Activated CD4-positive, alpha-beta memory T cell treated with anti-CD3 and anti-CD28 coated beads for 36 hours (primary cell): ENCODE measurements at regions not wholly inside any gene's neighbourhood (a gene's known extent, or its start where the extent isn't known, plus 50 kb on each side); places are given as distances from the start of the nearest gene placed in this dataset.
A peak's percentile ranks its signal among the peaks of the same experiment; 100 is the strongest.

Source experiments
- CTCF ChIA-PET: fragments of 350-600 bp; sonication (Branson Sonifier 250); formaldehyde crosslinking; loops from one replicate; lab custom pipeline; 2021; ENCODE audit warnings: antibody characterized with exemption, inconsistent platforms; lab: Charles Lee
- POLR2A ChIA-PET: fragments of 350-600 bp; sonication (Branson Sonifier 250); formaldehyde crosslinking; loops from one replicate; lab custom pipeline; 2021; ENCODE audit warnings: antibody characterized with exemption; lab: Charles Lee
- DNase-seq: peaks from one replicate; pipeline ENCODE4 v3.0.0-alpha.2; 2020
- H3K27ac Mint-ChIP-seq: one replicate; pipeline ENCODE4 v1.8.0; 2021; ENCODE audit warnings: mixed read lengths
- H3K27me3 Mint-ChIP-seq: one replicate; pipeline ENCODE4 v1.8.0; 2021; ENCODE audit warnings: mixed read lengths
- H3K36me3 Mint-ChIP-seq: one replicate; pipeline ENCODE4 v1.8.0; 2021; ENCODE audit warnings: mixed read lengths
- H3K4me1 Mint-ChIP-seq: one replicate; pipeline ENCODE4 v1.8.0; 2021; ENCODE audit warnings: low read depth, mixed read lengths
- H3K4me3 Mint-ChIP-seq: one replicate; pipeline ENCODE4 v1.8.0; 2021; ENCODE audit warnings: mild to moderate bottlenecking, mixed read lengths
- H3K9me3 Mint-ChIP-seq: one replicate; pipeline ENCODE4 v1.8.0; 2021; ENCODE audit warnings: mixed read lengths
- intact Hi-C: fragments of 100-400 bp; cut with micrococcal nuclease; formaldehyde crosslinking; loops from one replicate; pipeline ENCODE4 v1.15.1; 2023

DNA sequence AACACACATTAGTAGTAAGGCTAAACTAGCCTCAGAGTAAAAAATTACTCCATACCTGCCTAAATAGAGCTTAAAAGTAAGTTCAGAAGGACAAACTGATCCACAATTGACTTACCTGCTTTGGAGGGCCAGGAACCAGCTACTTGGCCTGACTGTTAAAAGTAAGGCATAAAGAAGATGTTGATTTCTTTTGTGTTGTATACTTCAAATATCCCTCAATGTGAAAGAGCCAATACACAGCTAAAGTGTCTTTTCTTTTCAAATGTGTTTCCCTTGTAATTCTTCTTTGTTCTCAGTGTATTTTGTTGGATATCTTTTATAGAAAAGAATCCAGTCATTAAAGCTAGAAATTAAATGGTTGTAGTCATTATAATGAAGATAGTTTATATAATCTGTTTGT lies 171.1 kb downstream of the TANC2 start:
- POLR2A ChIA-PET, result no interaction called here
- intact Hi-C loops, result no loop called here
- H3K4me1 Mint-ChIP-seq, result no peaks in the 10 kb centered on the region
- H3K9me3 Mint-ChIP-seq, result no peaks in the 10 kb centered on the region
- H3K27ac Mint-ChIP-seq, result no peak overlapping the region
- CTCF ChIA-PET, result no interaction called here
- no peaks in the 10 kb centered on the region for H3K27me3 Mint-ChIP-seq
- no peak overlapping the region for H3K4me3 Mint-ChIP-seq
- no peaks in the 10 kb centered on the region for H3K36me3 Mint-ChIP-seq
- DNase-seq, result no peak

DNA sequence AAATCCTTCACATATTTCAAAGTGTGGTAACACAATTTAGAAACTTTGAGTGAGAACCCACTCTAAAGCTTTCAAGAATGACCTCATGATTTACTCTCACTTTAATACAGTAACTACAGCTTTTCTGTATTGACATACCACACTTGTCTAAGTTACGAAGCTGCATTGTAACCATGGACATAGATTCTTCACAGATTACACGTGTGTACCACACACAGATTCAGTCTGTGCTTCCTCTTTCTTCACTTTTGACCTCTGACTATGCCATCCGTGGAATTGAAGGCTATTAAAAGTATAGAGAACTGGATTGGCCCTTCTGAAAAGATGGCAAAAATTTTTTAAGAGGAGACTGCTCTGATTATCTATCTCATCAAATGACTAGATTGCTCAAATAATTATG lies 172.7 kb downstream of the TANC2 start:
- Mint-ChIP-seq H3K36me3 (no peaks in the 10 kb centered on the region), H3K27me3 (no peaks in the 10 kb centered on the region), H3K4me1 (no peaks in the 10 kb centered on the region), H3K4me3 (no peak overlapping the region), H3K9me3 (no peaks in the 10 kb centered on the region), H3K27ac (no peak overlapping the region)
- CTCF ChIA-PET, result no interaction called here
- POLR2A ChIA-PET, result no interaction called here
- intact Hi-C loops, result no loop called here
- DNase-seq, result no peak

DNA sequence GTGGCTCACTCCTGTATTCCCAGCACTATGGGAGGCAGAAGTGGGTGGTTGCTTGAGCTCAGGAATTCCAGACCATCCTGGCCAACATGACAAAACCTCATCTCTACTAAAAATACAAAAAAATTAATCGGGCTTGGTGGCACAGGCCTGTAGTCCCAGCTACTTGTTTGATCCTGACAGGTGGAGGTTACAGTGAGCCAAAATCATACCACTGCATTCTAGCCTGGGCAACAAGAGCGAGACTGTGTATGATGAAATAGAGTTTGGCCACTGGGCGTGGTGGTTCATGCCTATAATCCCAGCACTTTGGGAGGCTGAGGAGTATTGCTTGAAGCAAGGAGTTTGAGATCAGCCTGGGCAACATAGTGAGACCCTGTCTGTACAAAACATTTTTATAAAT lies 173.3 kb downstream of the TANC2 start:
- Mint-ChIP-seq H3K4me1 (no peaks in the 10 kb centered on the region), H3K9me3 (no peaks in the 10 kb centered on the region), H3K4me3 (no peak overlapping the region), H3K27me3 (no peaks in the 10 kb centered on the region), H3K36me3 (no peaks in the 10 kb centered on the region), H3K27ac (no peak overlapping the region)
- intact Hi-C loops, result no loop called here
- no peak for DNase-seq
- CTCF ChIA-PET, result no interaction called here
- POLR2A ChIA-PET, result no interaction called here

DNA sequence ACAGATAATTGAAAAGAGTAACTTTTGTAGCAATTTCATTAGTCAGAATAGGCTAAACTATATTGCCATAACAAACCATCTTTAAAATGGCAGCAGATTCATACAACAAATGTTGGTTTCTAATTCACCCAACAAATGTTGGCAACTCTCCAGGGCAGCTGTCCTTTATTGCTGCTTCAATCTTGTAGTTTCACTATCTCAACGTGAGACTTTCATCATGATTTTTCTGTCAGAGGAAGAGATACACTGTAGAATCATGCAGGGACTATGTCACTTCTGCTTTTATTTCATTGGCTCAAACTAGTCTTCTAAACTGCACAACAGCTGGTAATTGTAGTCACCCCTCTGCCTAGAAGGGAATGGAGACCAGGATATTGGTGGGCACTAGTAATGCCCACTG lies 174.2 kb downstream of the TANC2 start:
- H3K36me3 Mint-ChIP-seq, result no peaks in the 10 kb centered on the region
- H3K27ac Mint-ChIP-seq, result no peak overlapping the region
- no peak overlapping the region for H3K4me3 Mint-ChIP-seq
- peak; percentile 13 for DNase-seq
- no peaks in the 10 kb centered on the region for H3K27me3 Mint-ChIP-seq
- H3K9me3 Mint-ChIP-seq, result no peaks in the 10 kb centered on the region
- CTCF ChIA-PET, result no interaction called here
- POLR2A ChIA-PET, result no interaction called here
- H3K4me1 Mint-ChIP-seq, result no peaks in the 10 kb centered on the region
- intact Hi-C loops, result no loop called here

DNA sequence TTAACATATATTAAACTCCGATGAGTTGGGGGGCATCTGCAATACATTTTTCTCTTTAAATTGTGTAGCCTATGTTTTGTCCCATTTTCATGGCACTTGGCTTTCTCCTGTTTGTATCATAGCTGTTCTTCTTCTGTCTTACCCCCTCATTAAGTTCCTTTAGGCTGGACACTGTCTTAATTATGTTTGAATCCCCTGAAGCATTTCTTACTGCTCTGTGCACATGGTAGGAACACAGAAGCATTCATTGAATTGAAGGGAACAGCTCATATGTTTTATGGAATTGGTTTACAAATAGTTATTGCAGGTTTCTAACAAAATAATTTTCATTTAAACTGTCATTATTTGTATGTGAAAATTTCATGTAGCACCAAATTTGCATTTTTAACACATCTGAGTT lies 176.8 kb downstream of the TANC2 start:
- DNase-seq, result no peak
- Mint-ChIP-seq H3K4me3 (no peak overlapping the region), H3K27ac (no peak overlapping the region), H3K4me1 (no peaks in the 10 kb centered on the region), H3K9me3 (no peaks in the 10 kb centered on the region), H3K36me3 (no peaks in the 10 kb centered on the region), H3K27me3 (no peaks in the 10 kb centered on the region)
- CTCF ChIA-PET, result no interaction called here
- intact Hi-C loops, result no loop called here
- POLR2A ChIA-PET, result no interaction called here

DNA sequence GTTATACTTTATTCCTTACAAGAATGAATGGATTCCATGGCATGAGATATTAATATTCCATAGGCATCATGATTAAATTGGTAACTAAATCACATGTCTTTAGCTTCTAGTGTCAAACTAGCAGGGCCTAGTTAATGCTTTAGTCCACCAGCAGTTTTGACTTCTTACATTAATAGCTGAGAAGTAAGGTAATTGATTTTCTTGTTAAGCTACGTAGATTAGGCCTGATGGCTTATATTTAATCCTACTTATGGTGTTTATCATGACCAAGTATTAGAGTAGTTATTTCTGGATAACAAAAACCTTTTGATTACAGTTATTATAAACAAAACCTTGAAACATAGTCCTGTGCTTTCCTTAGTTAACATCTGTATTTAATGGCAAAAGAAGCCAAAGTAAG lies 184.5 kb downstream of the TANC2 start:
- Mint-ChIP-seq H3K4me3 (no peak overlapping the region), H3K4me1 (peaks cover 9% of the 10 kb centered on the region), H3K9me3 (no peaks in the 10 kb centered on the region), H3K27me3 (no peaks in the 10 kb centered on the region), H3K36me3 (no peaks in the 10 kb centered on the region), H3K27ac (no peak overlapping the region)
- no peak for DNase-seq
- ChIA-PET CTCF (no interaction called here), POLR2A (no interaction called here)
- intact Hi-C loops, result no loop called here

DNA sequence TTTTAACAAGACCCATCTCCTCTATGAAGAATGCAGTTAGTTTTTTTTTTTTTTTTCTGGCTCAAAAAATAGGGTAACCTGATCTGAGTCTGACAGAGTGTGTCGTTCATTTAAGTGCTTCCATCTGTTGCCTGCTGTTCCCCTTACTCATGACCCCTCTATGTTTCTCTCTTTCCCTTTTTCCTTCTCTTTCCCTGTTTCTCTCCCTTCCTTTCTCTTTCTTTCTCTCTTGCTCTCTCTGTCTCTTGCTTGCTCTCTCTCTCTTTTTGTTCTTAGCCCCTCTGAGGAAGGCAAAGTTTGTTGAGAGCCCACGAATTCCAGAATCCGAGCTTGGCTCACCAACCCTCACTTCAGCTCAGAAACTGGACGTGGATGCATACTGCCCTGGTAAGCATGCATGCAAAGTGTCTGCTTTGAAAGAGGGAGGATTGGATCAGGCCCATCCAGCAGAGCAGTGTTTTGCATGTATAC lies 185.0 kb downstream of the TANC2 start:
- intact Hi-C loops, result no loop called here
- H3K4me1 Mint-ChIP-seq, result peaks cover 9% of the 10 kb centered on the region
- ChIA-PET CTCF (no interaction called here), POLR2A (no interaction called here)
- no peaks in the 10 kb centered on the region for H3K9me3 Mint-ChIP-seq
- H3K27me3 Mint-ChIP-seq, result no peaks in the 10 kb centered on the region
- H3K4me3 Mint-ChIP-seq, result no peak overlapping the region
- no peaks in the 10 kb centered on the region for H3K36me3 Mint-ChIP-seq
- DNase-seq, result no peak
- no peak overlapping the region for H3K27ac Mint-ChIP-seq

DNA sequence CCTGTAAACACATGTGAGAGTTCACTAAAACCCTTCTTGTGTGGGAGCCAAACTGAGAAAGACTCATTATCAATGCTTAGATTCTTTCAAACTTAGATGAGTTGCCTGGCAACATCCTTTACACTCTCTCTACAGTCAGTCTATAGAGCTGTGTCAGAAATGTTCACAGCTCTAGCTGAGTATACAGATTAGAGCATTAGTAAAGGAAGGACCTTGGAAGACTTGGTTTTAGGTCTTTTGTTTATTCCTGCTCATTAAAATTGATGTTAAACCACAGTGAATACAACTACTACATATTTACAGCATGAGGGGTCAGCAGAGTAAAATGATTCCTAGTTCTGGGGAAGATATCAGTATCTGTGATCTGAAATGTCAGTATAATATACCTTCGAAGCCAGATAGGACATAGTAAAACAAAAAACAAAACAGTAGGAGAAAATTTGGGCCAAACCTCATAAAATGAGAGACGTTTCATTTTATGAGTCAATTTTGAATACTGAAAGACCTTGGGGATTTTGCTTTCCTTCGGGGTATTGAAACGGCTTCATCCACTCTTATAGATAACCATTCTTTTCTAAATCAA lies 186.0 kb downstream of the TANC2 start:
- H3K27ac Mint-ChIP-seq, result no peak overlapping the region
- peaks cover 9% of the 10 kb centered on the region for H3K4me1 Mint-ChIP-seq
- intact Hi-C loops, result no loop called here
- ChIA-PET POLR2A (no interaction called here), CTCF (no interaction called here)
- H3K4me3 Mint-ChIP-seq, result no peak overlapping the region
- no peaks in the 10 kb centered on the region for H3K36me3 Mint-ChIP-seq
- no peak for DNase-seq
- no peaks in the 10 kb centered on the region for H3K9me3 Mint-ChIP-seq
- no peaks in the 10 kb centered on the region for H3K27me3 Mint-ChIP-seq

DNA sequence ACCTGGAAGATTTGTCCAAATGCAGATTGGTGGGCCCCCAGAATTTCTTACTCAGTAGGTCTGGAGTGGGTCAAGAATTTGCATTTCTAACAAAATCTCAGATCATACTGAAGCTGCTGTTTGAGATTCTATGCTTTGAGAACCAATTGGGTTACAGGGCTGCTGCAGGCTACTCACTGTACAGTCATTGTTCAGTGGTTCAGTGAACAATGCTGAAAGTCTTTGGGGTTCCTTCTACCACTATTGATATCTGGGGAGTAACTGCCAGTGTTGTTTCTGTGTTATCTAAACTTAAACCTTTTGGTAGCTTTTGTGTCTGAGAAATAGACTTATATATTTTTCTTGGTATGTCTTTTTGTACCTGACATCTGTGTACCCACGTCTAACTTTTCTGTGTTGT lies 187.5 kb downstream of the TANC2 start:
- Mint-ChIP-seq H3K27me3 (no peaks in the 10 kb centered on the region), H3K36me3 (no peaks in the 10 kb centered on the region), H3K4me1 (peaks cover 9% of the 10 kb centered on the region), H3K4me3 (no peak overlapping the region), H3K27ac (no peak overlapping the region), H3K9me3 (no peaks in the 10 kb centered on the region)
- no peak for DNase-seq
- intact Hi-C loops, result no loop called here
- CTCF ChIA-PET, result no interaction called here
- POLR2A ChIA-PET, result no interaction called here

DNA sequence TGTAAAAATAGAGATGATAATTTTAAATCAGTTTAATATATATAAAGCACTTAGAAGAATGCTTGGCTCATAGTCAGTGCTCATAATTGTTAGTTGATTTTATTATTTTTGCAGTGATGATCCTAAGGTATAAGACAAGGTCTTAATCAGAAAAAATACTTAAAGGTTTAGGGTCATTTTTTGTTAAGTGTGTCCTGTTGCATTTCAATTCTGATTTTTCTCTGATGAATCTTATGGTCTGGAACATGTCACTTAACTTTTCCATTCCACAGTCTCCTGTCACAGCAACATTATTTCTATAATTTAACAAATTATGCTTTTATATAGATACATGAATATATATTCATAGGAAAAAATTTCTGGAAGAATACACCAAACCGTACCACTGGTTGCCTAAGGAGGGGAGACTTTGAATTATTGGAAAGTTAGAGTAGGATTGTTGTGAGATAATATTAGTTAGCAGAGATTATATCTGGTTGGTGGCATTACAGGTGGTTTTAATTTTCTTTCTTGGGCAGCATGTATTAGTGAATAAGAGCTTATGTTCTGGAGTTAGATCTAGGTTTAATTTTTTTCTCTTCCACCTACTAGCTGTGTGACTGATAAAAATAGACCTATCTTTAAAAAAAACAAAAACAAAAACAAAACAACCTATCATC lies 188.7 kb downstream of the TANC2 start:
- intact Hi-C loops, result no loop called here
- no peaks in the 10 kb centered on the region for H3K27me3 Mint-ChIP-seq
- H3K27ac Mint-ChIP-seq, result no peak overlapping the region
- ChIA-PET POLR2A (no interaction called here), CTCF (interaction anchor here (0.6 kb wide), 1 partner anchor 202 kb away, joined by 3 read pairs; no protein-coding TSS in a partner anchor)
- peaks cover 9% of the 10 kb centered on the region for H3K4me1 Mint-ChIP-seq
- H3K4me3 Mint-ChIP-seq, result no peak overlapping the region
- DNase-seq, result no peak
- no peaks in the 10 kb centered on the region for H3K9me3 Mint-ChIP-seq
- no peaks in the 10 kb centered on the region for H3K36me3 Mint-ChIP-seq

DNA sequence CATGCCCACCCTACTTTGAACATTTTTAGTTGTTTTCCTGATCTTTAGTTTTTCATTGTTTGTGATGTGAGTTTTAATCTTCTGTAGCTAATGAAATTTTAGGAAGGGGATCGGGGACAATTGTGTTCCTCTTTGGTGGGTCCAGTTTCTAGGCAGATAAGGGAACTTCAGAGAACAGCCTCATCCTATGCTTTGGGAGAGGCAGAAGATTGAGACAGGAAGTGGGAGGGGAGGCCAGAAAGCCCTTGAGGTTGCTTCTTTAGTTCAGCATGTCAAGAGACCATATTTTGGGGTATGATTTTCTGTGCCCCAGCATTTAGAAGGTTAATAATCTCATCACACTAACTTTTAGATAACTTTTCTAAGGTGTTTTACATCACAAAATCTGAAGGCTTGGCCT lies 191.0 kb downstream of the TANC2 start:
- intact Hi-C loops, result no loop called here
- CTCF ChIA-PET, result no interaction called here
- POLR2A ChIA-PET, result no interaction called here
- H3K27ac Mint-ChIP-seq, result no peak overlapping the region
- H3K4me3 Mint-ChIP-seq, result no peak overlapping the region
- H3K4me1 Mint-ChIP-seq, result peaks cover 8% of the 10 kb centered on the region
- no peaks in the 10 kb centered on the region for H3K27me3 Mint-ChIP-seq
- no peak for DNase-seq
- H3K36me3 Mint-ChIP-seq, result no peaks in the 10 kb centered on the region
- no peaks in the 10 kb centered on the region for H3K9me3 Mint-ChIP-seq

DNA sequence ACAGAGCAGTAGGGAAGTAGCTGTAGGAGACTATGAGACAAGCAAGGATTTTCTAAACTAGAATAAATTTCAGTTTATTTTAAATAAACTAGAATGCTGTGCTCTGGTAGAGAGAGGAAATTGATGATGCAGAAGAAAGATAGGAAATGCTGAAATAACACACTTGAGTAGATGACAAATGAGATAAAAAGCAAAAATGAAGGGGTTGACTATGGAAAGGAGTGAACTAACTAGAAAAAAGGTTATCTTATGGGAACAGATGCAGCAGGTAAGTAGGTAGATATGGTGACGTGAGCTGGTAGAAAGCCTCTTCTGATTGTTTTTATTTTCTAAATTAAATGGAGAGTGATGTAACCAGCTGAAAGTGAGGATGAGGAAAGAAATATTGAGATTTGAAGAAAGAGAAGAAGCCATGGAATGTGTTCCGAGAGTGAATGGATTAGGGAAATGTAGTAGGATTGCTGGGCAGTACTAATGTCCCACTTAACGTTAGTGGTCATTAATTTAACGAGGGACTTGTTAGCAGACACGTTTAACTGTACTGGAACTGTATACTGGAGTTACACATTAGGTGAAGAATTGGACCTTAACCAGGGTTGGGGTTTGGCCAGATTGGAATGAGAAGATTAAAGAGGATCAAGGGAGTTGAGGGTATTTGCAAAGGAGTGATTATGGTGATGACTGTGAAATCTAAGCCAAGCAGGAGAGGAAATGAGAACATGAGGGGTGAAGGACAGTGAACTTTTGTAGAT lies 196.5 kb downstream of the TANC2 start:
- CTCF ChIA-PET, result no interaction called here
- Mint-ChIP-seq H3K4me1 (no peaks in the 10 kb centered on the region), H3K9me3 (no peaks in the 10 kb centered on the region), H3K27ac (no peak overlapping the region), H3K27me3 (no peaks in the 10 kb centered on the region), H3K36me3 (no peaks in the 10 kb centered on the region), H3K4me3 (no peak overlapping the region)
- intact Hi-C loops, result no loop called here
- DNase-seq, result no peak
- POLR2A ChIA-PET, result no interaction called here

DNA sequence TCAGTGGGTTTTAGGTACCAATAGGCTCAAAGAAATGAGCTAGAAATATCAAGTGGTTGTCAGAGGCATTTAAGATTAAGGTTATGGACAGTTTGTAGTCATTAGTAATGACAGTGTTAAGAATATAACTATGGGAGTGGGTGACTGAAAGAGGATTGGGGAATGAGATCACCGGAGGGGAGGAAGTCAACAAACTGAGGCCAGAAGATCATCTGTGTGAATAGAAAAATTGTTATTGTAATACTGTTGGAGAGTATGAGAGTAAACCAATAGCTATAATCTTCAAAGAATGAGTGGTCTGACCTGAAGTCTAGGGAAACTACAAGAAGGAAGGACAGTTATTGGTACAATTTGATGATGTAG lies 197.1 kb downstream of the TANC2 start:
- no peaks in the 10 kb centered on the region for H3K4me1 Mint-ChIP-seq
- H3K36me3 Mint-ChIP-seq, result no peaks in the 10 kb centered on the region
- H3K27me3 Mint-ChIP-seq, result no peaks in the 10 kb centered on the region
- intact Hi-C loops, result no loop called here
- no peak overlapping the region for H3K4me3 Mint-ChIP-seq
- H3K9me3 Mint-ChIP-seq, result no peaks in the 10 kb centered on the region
- no peak for DNase-seq
- POLR2A ChIA-PET, result no interaction called here
- H3K27ac Mint-ChIP-seq, result no peak overlapping the region
- CTCF ChIA-PET, result no interaction called here
